ENCODE measurements at regions not wholly inside any gene's neighbourhood (a gene's known extent, or its start where the extent isn't known, plus 50 kb on each side); places are given as distances from the start of the nearest gene placed in this dataset.

- TF ChIP-seq EZH2 (IDR thresholded peaks at IDR 0.05; ENCODE audit: borderline replicate concordance, low read depth, low read length, severe bottlenecking) (no peak), CTCF (IDR thresholded peaks at IDR 0.05; ENCODE audit: borderline replicate concordance, extremely low read depth, low read length, poor library complexity, severe bottlenecking) (no peak)
Measured at GRCh38 chr17:27069842-27070508, 223.9 kb upstream of the WSB1 start.

All from DND-41 (cell line).